ENCODE measurements at regions not wholly inside any gene's neighbourhood (a gene's known extent, or its start where the extent isn't known, plus 50 kb on each side); places are given as distances from the start of the nearest gene placed in this dataset.

GRCh38 chr6:14472986-14473337 lies 355.4 kb downstream of the CD83 start:
- H3K4me1 ChIP-seq (ENCODE audit: insufficient read depth, low read length) = no peaks in the 10 kb centered on the region
- peaks cover 0 to 5% of the 10 kb centered on the region in 2 experiments; a peak in 2 of 5 replicates for H3K27me3 ChIP-seq (ENCODE audit: control insufficient read depth in 1 of 2, insufficient read depth in 2 of 2, low read length in 2 of 2)
- no peak overlapping the region for H3K9ac ChIP-seq (ENCODE audit: insufficient read depth, low read depth, low read length)
- 54% methylated on average over 9 of the region's 9 CpGs for WGBS (ENCODE audit: low lambda C conversion rate)
- ChIA-PET CTCF (ENCODE audit: low intra/inter-chr PET ratio, low total read pairs) (no interaction called here), POLR2A (no interaction called here)
- no peak for DNase-seq (ENCODE audit: low spot score)
- H3K36me3 ChIP-seq (replicated peaks in 1 of 2; ENCODE audit: control insufficient read depth in 1 of 2, insufficient read depth in 2 of 2, low read length in 2 of 2) = no peaks in the 10 kb centered on the region
- BruUV-seq (replicated peaks) = no TSS peak
- in situ Hi-C loops (cut with HindIII; ENCODE audit: extremely low pct_ligation_motif_present, low pct_unique_long_range_greater_than_20kb) (no loop called here), intact Hi-C loops (cut with micrococcal nuclease; ENCODE audit: unreplicated experiment) (no loop called here)
- H3K4me2 ChIP-seq (ENCODE audit: low read depth, low read length) = no peak overlapping the region
- TF ChIP-seq ZNF660 (CRISPR knock-in tag; IDR thresholded peaks at IDR 0.05; ENCODE audit: borderline replicate concordance, low read depth) (no peak), MAFK (conservative IDR thresholded peaks at IDR 0.05 in 1 of 2, IDR thresholded peaks at IDR 0.05 in 1 of 2; ENCODE audit: low read length in 2 of 2) (0 out of 4 replicates have a peak, but pooled peaks of 1 of the 2 experiments have one; percentile 25), ZNF572 (CRISPR knock-in tag; IDR thresholded peaks at IDR 0.05) (no peak), ZNF547 (CRISPR knock-in tag; IDR thresholded peaks at IDR 0.05) (no peak), ZBTB42 (CRISPR knock-in tag; IDR thresholded peaks at IDR 0.05) (no peak), NFE2L2 (IDR thresholded peaks at IDR 0.05; ENCODE audit: low read length) (peak; percentile 89), ZNF276 (CRISPR knock-in tag; IDR thresholded peaks at IDR 0.05; ENCODE audit: low read depth) (no peak), ZNF468 (CRISPR knock-in tag; IDR thresholded peaks at IDR 0.05) (no peak), ISL2 (CRISPR knock-in tag; IDR thresholded peaks at IDR 0.05) (no peak), MEF2D (CRISPR knock-in tag; IDR thresholded peaks at IDR 0.05) (no peak)
- TF ChIP-seq, protein P1, sequence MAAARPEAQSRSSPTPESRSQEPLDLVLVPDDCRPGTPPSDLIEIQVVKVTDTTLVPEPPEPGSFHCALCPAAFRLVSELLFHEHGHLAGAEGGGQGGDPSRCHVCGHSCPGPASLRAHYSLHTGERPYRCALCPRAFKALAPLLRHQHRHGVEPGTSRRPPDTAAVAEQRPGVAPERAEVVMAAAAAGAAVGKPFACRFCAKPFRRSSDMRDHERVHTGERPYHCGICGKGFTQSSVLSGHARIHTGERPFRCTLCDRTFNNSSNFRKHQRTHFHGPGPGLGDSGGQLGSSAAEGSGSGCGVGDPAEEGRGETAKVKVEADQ (CRISPR knock-in tag; IDR thresholded peaks at IDR 0.05; ENCODE audit: borderline replicate concordance) = no peak
- no peak overlapping the region for H2AFZ ChIP-seq (ENCODE audit: low read length)
- H3K79me2 ChIP-seq (ENCODE audit: insufficient read depth, low read length) = no peaks in the 10 kb centered on the region
- no peak overlapping the region for H3K4me3 ChIP-seq (replicated peaks in 1 of 3; ENCODE audit: insufficient read depth in 1 of 3, low read depth in 2 of 3, low read length in 3 of 3)
- H3K9me3 ChIP-seq (ENCODE audit: low read length) = peaks cover 13% of the 10 kb centered on the region; the same call in 1 of the 2 replicates
- no peak for FAIRE-seq
- H3K27ac ChIP-seq (ENCODE audit: extremely low read length, insufficient read depth, low read length) = no peak overlapping the region
- no peak for ATAC-seq
- no peaks in the 10 kb centered on the region for H4K20me1 ChIP-seq (ENCODE audit: insufficient read depth, low read length)

Measured in HepG2 (cell line).